ENCODE measurements at regions not wholly inside any gene's neighbourhood (a gene's known extent, or its start where the extent isn't known, plus 50 kb on each side); places are given as distances from the start of the nearest gene placed in this dataset.

- TF ChIP-seq EZH2phosphoT487 (IDR thresholded peaks at IDR 0.05), result no peak
- no peak for TF ChIP-seq EZH2 (IDR thresholded peaks at IDR 0.05)
Measured at GRCh38 chr7:18366394-18366793, 129.2 kb upstream of the HDAC9 start.

All from neural progenitor cell (in vitro differentiated cells).